ENCODE measurements at regions not wholly inside any gene's neighbourhood (a gene's known extent, or its start where the extent isn't known, plus 50 kb on each side); places are given as distances from the start of the nearest gene placed in this dataset.
A peak's percentile ranks its signal among the peaks of the same experiment; 100 is the strongest.
"Not testable (repeated sequence)": the region's sequence is repeated elsewhere in the genome, so short reads cannot be mapped to it uniquely, and the experiment has no call there.

- Mint-ChIP-seq H3K36me3 (no peaks in the 10 kb centered on the region), H3K4me3 (no peak overlapping the region), H3K9me3 (no peaks in the 10 kb centered on the region), H3K4me1 (ENCODE audit: low read depth in 2 of 2) (no peaks in the 10 kb centered on the region), H3K27ac (no peak overlapping the region), H3K27me3 (peaks cover 3 to 25% of the 10 kb centered on the region in 2 donors)
- DNase-seq (ENCODE audit: low spot score), result no peak
- ATAC-seq, result no peak
These were observed 393.6 kb downstream of the CD83 start for GRCh38 chr6:14511061-14511586.

GRCh38 chr6:14512246-14512645 is 394.7 kb downstream of the CD83 start:
- no peak overlapping the region for H3K27ac Mint-ChIP-seq
- peaks cover 3 to 25% of the 10 kb centered on the region in 2 donors for H3K27me3 Mint-ChIP-seq
- ATAC-seq (no peak), DNase-seq (ENCODE audit: low spot score) (no peak)
- H3K4me3 Mint-ChIP-seq, result no peak overlapping the region
- no peaks in the 10 kb centered on the region for H3K36me3 Mint-ChIP-seq
- no peaks in the 10 kb centered on the region for H3K4me1 Mint-ChIP-seq (ENCODE audit: low read depth in 2 of 2)
- H3K9me3 Mint-ChIP-seq, result no peaks in the 10 kb centered on the region

- peaks cover 3 to 23% of the 10 kb centered on the region in 2 donors for H3K27me3 Mint-ChIP-seq
- no peak for DNase-seq (ENCODE audit: low spot score)
- no peak for ATAC-seq
- no peak overlapping the region for H3K27ac Mint-ChIP-seq
- no peaks in the 10 kb centered on the region for H3K4me1 Mint-ChIP-seq (ENCODE audit: low read depth in 2 of 2)
- H3K4me3 Mint-ChIP-seq, result no peak overlapping the region
- H3K36me3 Mint-ChIP-seq, result no peaks in the 10 kb centered on the region
- no peaks in the 10 kb centered on the region for H3K9me3 Mint-ChIP-seq
These were observed 396.2 kb downstream of the CD83 start for GRCh38 chr6:14513496-14514393.

GRCh38 chr6:14516956-14517355 is 399.4 kb downstream of the CD83 start:
- ATAC-seq, result no peak
- Mint-ChIP-seq H3K36me3 (no peaks in the 10 kb centered on the region), H3K9me3 (no peaks in the 10 kb centered on the region), H3K4me3 (no peak overlapping the region), H3K27me3 (peaks cover 0 to under 1% of the 10 kb centered on the region in 2 donors), H3K4me1 (ENCODE audit: low read depth in 2 of 2) (no peaks in the 10 kb centered on the region), H3K27ac (no peak overlapping the region)
- DNase-seq (ENCODE audit: low spot score), result no peak

- no peak overlapping the region for H3K4me3 Mint-ChIP-seq
- H3K9me3 Mint-ChIP-seq, result no peaks in the 10 kb centered on the region
- no peak overlapping the region for H3K27ac Mint-ChIP-seq
- H3K27me3 Mint-ChIP-seq, result no peaks in the 10 kb centered on the region
- H3K4me1 Mint-ChIP-seq (ENCODE audit: low read depth in 2 of 2), result no peaks in the 10 kb centered on the region
- no peaks in the 10 kb centered on the region for H3K36me3 Mint-ChIP-seq
- DNase-seq (ENCODE audit: low spot score) (no peak), ATAC-seq (no peak)
These were observed 400.0 kb downstream of the CD83 start for GRCh38 chr6:14517516-14518105.

GRCh38 chr6:14518515-14519217 is 401.1 kb downstream of the CD83 start:
- Mint-ChIP-seq H3K9me3 (no peaks in the 10 kb centered on the region), H3K27me3 (no peaks in the 10 kb centered on the region), H3K4me1 (ENCODE audit: low read depth in 2 of 2) (no peaks in the 10 kb centered on the region), H3K27ac (no peak overlapping the region), H3K4me3 (no peak overlapping the region), H3K36me3 (no peaks in the 10 kb centered on the region)
- DNase-seq (ENCODE audit: low spot score), result no peak
- no peak for ATAC-seq

GRCh38 chr6:14520029-14520428 is 402.5 kb downstream of the CD83 start:
- Mint-ChIP-seq H3K27me3 (no peaks in the 10 kb centered on the region), H3K27ac (no peak overlapping the region), H3K4me3 (no peak overlapping the region), H3K4me1 (ENCODE audit: low read depth in 2 of 2) (no peaks in the 10 kb centered on the region), H3K36me3 (no peaks in the 10 kb centered on the region), H3K9me3 (no peaks in the 10 kb centered on the region)
- DNase-seq (ENCODE audit: low spot score) (peak; percentile 28), ATAC-seq (no peak)

GRCh38 chr6:14520536-14520935 is 403.0 kb downstream of the CD83 start:
- Mint-ChIP-seq H3K27ac (no peak overlapping the region), H3K4me3 (no peak overlapping the region), H3K27me3 (no peaks in the 10 kb centered on the region), H3K4me1 (ENCODE audit: low read depth in 2 of 2) (no peaks in the 10 kb centered on the region), H3K36me3 (no peaks in the 10 kb centered on the region), H3K9me3 (no peaks in the 10 kb centered on the region)
- DNase-seq (ENCODE audit: low spot score), result peak; percentile 5
- ATAC-seq, result no peak

GRCh38 chr6:14521141-14521540 is 403.6 kb downstream of the CD83 start:
- H3K4me3 Mint-ChIP-seq, result no peak overlapping the region
- H3K27me3 Mint-ChIP-seq, result no peaks in the 10 kb centered on the region
- H3K36me3 Mint-ChIP-seq, result no peaks in the 10 kb centered on the region
- H3K4me1 Mint-ChIP-seq (ENCODE audit: low read depth in 2 of 2), result no peaks in the 10 kb centered on the region
- H3K27ac Mint-ChIP-seq, result no peak overlapping the region
- DNase-seq (ENCODE audit: low spot score) (no peak), ATAC-seq (no peak)
- H3K9me3 Mint-ChIP-seq, result no peaks in the 10 kb centered on the region

- DNase-seq (ENCODE audit: low spot score); H3K9me3 Mint-ChIP-seq; H3K4me3 Mint-ChIP-seq; H3K27ac Mint-ChIP-seq; H3K4me1 Mint-ChIP-seq (ENCODE audit: low read depth in 2 of 2); H3K27me3 Mint-ChIP-seq; H3K36me3 Mint-ChIP-seq; ATAC-seq: not testable (repeated sequence)
These were observed 404.3 kb downstream of the CD83 start for GRCh38 chr6:14521861-14522260.

GRCh38 chr6:14524319-14524718 is 406.7 kb downstream of the CD83 start:
- Mint-ChIP-seq H3K27ac (no peak overlapping the region), H3K4me1 (ENCODE audit: low read depth in 2 of 2) (no peaks in the 10 kb centered on the region), H3K27me3 (peaks cover 2 to 8% of the 10 kb centered on the region in 2 donors), H3K4me3 (no peak overlapping the region), H3K36me3 (peaks cover 11% of the 10 kb centered on the region), H3K9me3 (peaks cover 7% of the 10 kb centered on the region)
- peak; percentile 23 for DNase-seq (ENCODE audit: low spot score)
- no peak for ATAC-seq

GRCh38 chr6:14530385-14530784 is 412.8 kb downstream of the CD83 start:
- Mint-ChIP-seq H3K4me1 (ENCODE audit: low read depth in 2 of 2) (no peaks in the 10 kb centered on the region), H3K9me3 (peaks cover 7% of the 10 kb centered on the region), H3K27me3 (peaks cover 2 to 8% of the 10 kb centered on the region in 2 donors), H3K27ac (no peak overlapping the region), H3K4me3 (no peak overlapping the region), H3K36me3 (peaks cover 11% of the 10 kb centered on the region)
- ATAC-seq, result no peak
- DNase-seq (ENCODE audit: low spot score), result peak; percentile 34

GRCh38 chr6:14533446-14533845 is 415.9 kb downstream of the CD83 start:
- no peak for ATAC-seq
- H3K4me3 Mint-ChIP-seq, result no peak overlapping the region
- no peaks in the 10 kb centered on the region for H3K36me3 Mint-ChIP-seq
- H3K9me3 Mint-ChIP-seq, result no peaks in the 10 kb centered on the region
- no peak for DNase-seq (ENCODE audit: low spot score)
- H3K4me1 Mint-ChIP-seq (ENCODE audit: low read depth in 2 of 2), result no peaks in the 10 kb centered on the region
- no peaks in the 10 kb centered on the region for H3K27me3 Mint-ChIP-seq
- no peak overlapping the region for H3K27ac Mint-ChIP-seq

- H3K4me1 Mint-ChIP-seq (ENCODE audit: low read depth in 2 of 2), result peaks cover 4 to 5% of the 10 kb centered on the region in 2 donors
- no peak overlapping the region for H3K4me3 Mint-ChIP-seq
- H3K36me3 Mint-ChIP-seq, result no peaks in the 10 kb centered on the region
- no peaks in the 10 kb centered on the region for H3K9me3 Mint-ChIP-seq
- no peaks in the 10 kb centered on the region for H3K27me3 Mint-ChIP-seq
- no peak for ATAC-seq
- DNase-seq (ENCODE audit: low spot score), result no peak
- H3K27ac Mint-ChIP-seq, result no peak overlapping the region
These were observed 419.5 kb downstream of the CD83 start for GRCh38 chr6:14537030-14537429.
